SU-DHL-6 (cell line): ENCODE measurements at regions not wholly inside any gene's neighbourhood (a gene's known extent, or its start where the extent isn't known, plus 50 kb on each side); places are given as distances from the start of the nearest gene placed in this dataset.

ENCODE experiments used
- H2AFZ ChIP-seq: fragments of 200-600 bp; sonication (generic); 2 replicates; pipeline ENCODE4 v1.6.1; 2014; ENCODE audit warnings: low read depth, mild to moderate bottlenecking, moderate library complexity, mixed read lengths, antibody characterized with exemption, low read length; ENCODE audit not compliant: severe bottlenecking
- H3F3A ChIP-seq: fragments of 200-600 bp; shearing (Covaris generic); 2 replicates; pipeline ENCODE4 v1.6.0; 2016; ENCODE audit warnings: antibody characterized with exemption, mild to moderate bottlenecking; ENCODE audit not compliant: insufficient read depth
- H3K27ac ChIP-seq: fragments of 200-600 bp; sonication (generic); 2 replicates; pipeline ENCODE4 v1.5.1; 2016; ENCODE audit warnings: low read depth, mild to moderate bottlenecking, low read length, moderate library complexity, mixed read lengths
- H3K27me3 ChIP-seq: fragments of 200-600 bp; sonication (generic), shearing (Covaris generic); 2 replicates; pipeline ENCODE4 v1.6.0; 2014; ENCODE audit warnings: mild to moderate bottlenecking, low read length
- H3K36me3 ChIP-seq: fragments of 200-600 bp; sonication (generic); 2 replicates; pipeline ENCODE4 v1.6.1; 2014; ENCODE audit warnings: mild to moderate bottlenecking, low read length, mixed read lengths
- H3K4me2 ChIP-seq: fragments of 300-600, 200-600 bp; shearing (Covaris generic), sonication (generic); 2 replicates; pipeline ENCODE4 v1.6.0; 2014; ENCODE audit warnings: low read length, low read depth, mild to moderate bottlenecking; ENCODE audit not compliant: poor library complexity, severe bottlenecking
- H3K4me3 ChIP-seq: fragments of 200-600 bp; sonication (generic); 2 replicates; pipeline ENCODE4 v1.5.1; 2014; ENCODE audit warnings: antibody characterized with exemption, low read length, mild to moderate bottlenecking, mixed read lengths; ENCODE audit not compliant: insufficient read depth, poor library complexity, severe bottlenecking
- H3K79me2 ChIP-seq: fragments of 200-600 bp; sonication (generic); 2 replicates; pipeline ENCODE4 v1.6.1; 2014; ENCODE audit warnings: mild to moderate bottlenecking, low read length, moderate library complexity; ENCODE audit not compliant: insufficient read depth
- H3K9ac ChIP-seq: fragments of 200-600 bp; sonication (generic); 2 replicates; pipeline ENCODE4 v1.7.0; 2014; ENCODE audit warnings: mild to moderate bottlenecking, low read length
- H3K9me2 ChIP-seq: fragments of 200-600 bp; sonication (generic); replicated peaks from 2 replicates; pipeline ENCODE4 v1.6.1; 2014; ENCODE audit warnings: low read length; ENCODE audit not compliant: insufficient read depth
- H3K9me3 ChIP-seq: fragments of 200-600 bp; sonication (generic); 2 replicates; pipeline ENCODE4 v1.6.1; 2014; ENCODE audit warnings: low read length, mixed read lengths; ENCODE audit not compliant: insufficient read depth
- H4K20me1 ChIP-seq: fragments of 200-600 bp; sonication (generic); 2 replicates; pipeline ENCODE4 v1.6.1; 2014; ENCODE audit warnings: low read depth, mild to moderate bottlenecking, antibody characterized with exemption, low read length, moderate library complexity, mixed read lengths
- EZH2phosphoT487 ChIP-seq: fragments of 200-600 bp; sonication (generic), shearing (Covaris generic); conservative IDR thresholded peaks from 2 replicates; pipeline ENCODE4 v1.6.1; 2018; ENCODE audit warnings: mild to moderate bottlenecking, antibody characterized with exemption, low read length, moderate library complexity, mixed read lengths
- TF ChIP-seq, protein P1 (sequence below): fragments of 200-600 bp; sonication (generic); IDR thresholded peaks from one replicate; pipeline ENCODE4 v1.5.1; 2017; ENCODE audit warnings: antibody characterized with exemption, mild to moderate bottlenecking, low read length, moderate library complexity; ENCODE audit not compliant: insufficient read depth, poor library complexity, severe bottlenecking

GRCh38 chr16:35752773-35753558, 2293.6 kb downstream of the TP53TG3F start:
- TF ChIP-seq, protein P1, sequence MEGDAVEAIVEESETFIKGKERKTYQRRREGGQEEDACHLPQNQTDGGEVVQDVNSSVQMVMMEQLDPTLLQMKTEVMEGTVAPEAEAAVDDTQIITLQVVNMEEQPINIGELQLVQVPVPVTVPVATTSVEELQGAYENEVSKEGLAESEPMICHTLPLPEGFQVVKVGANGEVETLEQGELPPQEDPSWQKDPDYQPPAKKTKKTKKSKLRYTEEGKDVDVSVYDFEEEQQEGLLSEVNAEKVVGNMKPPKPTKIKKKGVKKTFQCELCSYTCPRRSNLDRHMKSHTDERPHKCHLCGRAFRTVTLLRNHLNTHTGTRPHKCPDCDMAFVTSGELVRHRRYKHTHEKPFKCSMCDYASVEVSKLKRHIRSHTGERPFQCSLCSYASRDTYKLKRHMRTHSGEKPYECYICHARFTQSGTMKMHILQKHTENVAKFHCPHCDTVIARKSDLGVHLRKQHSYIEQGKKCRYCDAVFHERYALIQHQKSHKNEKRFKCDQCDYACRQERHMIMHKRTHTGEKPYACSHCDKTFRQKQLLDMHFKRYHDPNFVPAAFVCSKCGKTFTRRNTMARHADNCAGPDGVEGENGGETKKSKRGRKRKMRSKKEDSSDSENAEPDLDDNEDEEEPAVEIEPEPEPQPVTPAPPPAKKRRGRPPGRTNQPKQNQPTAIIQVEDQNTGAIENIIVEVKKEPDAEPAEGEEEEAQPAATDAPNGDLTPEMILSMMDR, result no peak
- TF ChIP-seq EZH2phosphoT487, result no peak

DNA sequence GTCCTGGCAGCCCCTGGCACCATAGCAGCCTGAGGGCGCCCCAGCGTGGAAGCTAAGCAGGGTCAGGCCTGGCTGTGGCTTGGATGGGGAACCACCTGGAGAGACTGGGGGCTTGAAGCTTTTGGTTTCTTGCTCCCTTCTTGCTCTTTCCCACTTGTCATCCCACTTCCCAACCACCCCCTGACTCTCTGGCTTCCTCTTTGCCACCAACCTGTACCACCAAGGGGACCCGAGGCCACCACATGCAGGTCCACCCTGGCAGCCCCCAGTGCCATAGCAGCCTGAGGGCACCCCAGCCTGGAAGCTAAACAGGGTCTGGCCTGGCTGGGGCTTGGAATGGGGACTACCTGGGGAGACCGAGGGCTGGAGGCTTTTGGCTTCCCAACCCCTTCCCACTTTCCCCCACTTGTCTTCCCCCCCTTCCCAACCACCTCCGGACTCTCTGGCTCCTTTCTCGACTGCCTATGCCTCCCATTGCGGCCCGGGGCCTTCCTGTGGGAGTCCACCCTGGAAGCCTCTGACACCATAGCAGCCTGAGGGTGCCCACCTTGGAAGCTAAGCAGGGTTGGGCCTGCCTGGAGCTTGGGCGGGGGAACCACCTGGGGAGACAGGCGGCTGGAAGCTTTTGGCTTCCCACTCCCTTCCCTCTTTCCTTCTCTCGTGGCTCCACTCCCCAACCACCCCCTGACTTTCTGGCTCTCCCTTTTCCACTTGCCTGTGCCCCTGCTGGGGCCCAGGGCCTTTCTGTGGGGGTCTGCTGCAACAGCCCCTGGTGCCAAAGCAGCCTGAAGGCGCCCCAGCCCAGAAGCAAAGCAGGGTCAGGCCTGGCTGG, 2294.4 kb downstream of the TP53TG3F start:
- Histone ChIP-seq H3K79me2 (no peaks in the 10 kb centered on the region), H3K4me3 (no peak overlapping the region), H3K9me3 (no peaks in the 10 kb centered on the region), H3K9me2 (no peaks in the 10 kb centered on the region), H3K9ac (no peak overlapping the region), H3K36me3 (no peaks in the 10 kb centered on the region), H3F3A (no peaks in the 10 kb centered on the region), H3K27me3 (no peaks in the 10 kb centered on the region), H2AFZ (no peak overlapping the region), H3K4me2 (no peak overlapping the region), H4K20me1 (no peaks in the 10 kb centered on the region), H3K27ac (no peak overlapping the region)
- TF ChIP-seq EZH2phosphoT487, result no peak
- TF ChIP-seq, protein P1, result no peak

More at GRCh38 chr16:35752773-35753558, 2293.6 kb downstream of the TP53TG3F start:
- Histone ChIP-seq H4K20me1 (no peaks in the 10 kb centered on the region), H3K9ac (no peak overlapping the region), H3K9me3 (no peaks in the 10 kb centered on the region), H3K36me3 (no peaks in the 10 kb centered on the region), H2AFZ (no peak overlapping the region), H3K27me3 (no peaks in the 10 kb centered on the region), H3K27ac (no peak overlapping the region), H3F3A (no peaks in the 10 kb centered on the region), H3K9me2 (no peaks in the 10 kb centered on the region), H3K4me3 (no peak overlapping the region), H3K79me2 (no peaks in the 10 kb centered on the region), H3K4me2 (no peak overlapping the region)

DNA sequence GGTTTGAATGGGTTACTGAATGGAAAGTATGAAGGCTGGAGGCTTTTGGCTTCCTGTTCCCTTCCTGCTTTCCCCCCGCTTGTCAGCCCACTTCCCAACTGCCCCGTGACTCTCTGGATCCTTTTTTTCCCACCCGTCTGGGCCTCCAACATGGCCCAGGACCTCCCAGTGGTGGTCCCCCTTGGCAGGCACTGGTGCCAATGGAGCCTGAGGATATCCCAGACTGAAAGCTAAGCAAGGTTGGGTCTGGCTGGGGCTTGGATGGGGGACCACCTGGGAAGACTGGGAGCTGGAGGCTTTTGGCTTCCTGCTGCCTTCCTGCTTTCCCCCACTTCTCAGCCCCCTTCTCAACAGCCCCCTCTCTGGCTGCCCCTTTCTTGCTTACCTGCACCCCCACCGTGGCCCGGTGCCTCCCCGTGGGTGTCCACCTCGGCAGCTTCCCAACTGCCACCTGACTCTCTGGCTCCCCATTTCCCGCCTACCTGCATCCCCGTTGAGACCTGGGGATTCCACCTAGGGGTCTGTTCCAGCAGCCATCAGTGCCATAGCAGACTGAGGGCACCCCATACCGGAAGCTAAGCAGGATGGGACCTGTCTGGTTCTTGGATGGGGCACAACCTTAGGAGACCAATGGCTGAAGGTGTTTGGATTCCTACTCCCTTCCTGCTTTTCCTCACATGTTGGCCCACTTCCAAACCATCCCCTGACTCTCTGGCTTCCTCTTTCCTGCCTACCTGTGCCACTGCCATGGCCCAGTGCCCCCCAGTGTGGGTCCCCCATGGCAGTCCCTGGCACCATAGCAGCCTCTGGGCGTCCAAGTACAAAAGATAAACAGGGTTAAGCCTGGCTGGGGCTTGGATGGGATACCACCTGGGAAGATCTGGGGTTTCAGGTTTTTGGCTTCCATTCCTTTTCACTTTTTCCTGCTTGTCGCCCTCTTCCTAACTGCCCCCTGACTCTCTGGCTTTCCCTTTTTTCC, 2295.3 kb downstream of the TP53TG3F start:
- no peak overlapping the region for H3K4me3 ChIP-seq
- no peak overlapping the region for H3K9ac ChIP-seq
- H3K4me2 ChIP-seq, result no peak overlapping the region
- H3K9me2 ChIP-seq, result no peaks in the 10 kb centered on the region
- no peaks in the 10 kb centered on the region for H3K79me2 ChIP-seq
- H3K27ac ChIP-seq, result no peak overlapping the region
- TF ChIP-seq EZH2phosphoT487, result no peak
- TF ChIP-seq, protein P1, result no peak
- no peaks in the 10 kb centered on the region for H3K27me3 ChIP-seq
- no peaks in the 10 kb centered on the region for H4K20me1 ChIP-seq
- no peaks in the 10 kb centered on the region for H3K9me3 ChIP-seq
- no peak overlapping the region for H2AFZ ChIP-seq
- no peaks in the 10 kb centered on the region for H3K36me3 ChIP-seq
- H3F3A ChIP-seq, result no peaks in the 10 kb centered on the region
